IMR-90 (cell line): ENCODE measurements at regions not wholly inside any gene's neighbourhood (a gene's known extent, or its start where the extent isn't known, plus 50 kb on each side); places are given as distances from the start of the nearest gene placed in this dataset.

Experiments
- BHLHE40 ChIP-seq: fragments of 150-350 bp; IDR thresholded peaks from 2 replicates; pipeline ENCODE4 v1.6.1; 2016; ENCODE audit warnings: mild to moderate bottlenecking, low read depth, low read length
- CTCF ChIP-seq: conservative IDR thresholded peaks from 2 replicates; pipeline ENCODE4 v1.5.1; 2012; ENCODE audit warnings: mild to moderate bottlenecking, low read depth, low read length, improper control_type of control experiment
- MAFK ChIP-seq: IDR thresholded peaks from 2 replicates; pipeline ENCODE4 v1.6.1; 2012; ENCODE audit warnings: low read depth, low read length, improper control_type of control experiment
- MXI1 ChIP-seq: IDR thresholded peaks from 2 replicates; pipeline ENCODE4 v1.6.1; 2012; ENCODE audit warnings: low read depth, mild to moderate bottlenecking, low read length, moderate library complexity, borderline replicate concordance
- NFE2L2 ChIP-seq: fragments of 150-350 bp; IDR thresholded peaks from 2 replicates; pipeline ENCODE4 v1.6.1; 2016; ENCODE audit warnings: low read depth, mild to moderate bottlenecking, low read length
- POLR2A ChIP-seq: IDR thresholded peaks from 2 replicates; pipeline ENCODE4 v1.6.1; 2012; ENCODE audit warnings: mild to moderate bottlenecking, low read depth, low read length
- RAD21 ChIP-seq: IDR thresholded peaks from 2 replicates; pipeline ENCODE4 v1.6.1; 2012; ENCODE audit warnings: low read length, improper control_type of control experiment
- RFX5 ChIP-seq: IDR thresholded peaks from 2 replicates; pipeline ENCODE4 v1.8.0; 2012; ENCODE audit warnings: low read depth, mild to moderate bottlenecking, low read length, moderate library complexity
- USF2 ChIP-seq: fragments of 150-350 bp; IDR thresholded peaks from 2 replicates; pipeline ENCODE4 v1.6.1; 2017; ENCODE audit warnings: mild to moderate bottlenecking, antibody characterized with exemption, low read length, low read depth

GRCh38 chr2:239737144-239737463 is 288.0 kb downstream of the NDUFA10 start:
- no peak for TF ChIP-seq POLR2A
- no peak for TF ChIP-seq CTCF
- TF ChIP-seq USF2 = no peak
- TF ChIP-seq MXI1 = no peak
- TF ChIP-seq MAFK = no peak
- TF ChIP-seq RFX5 = no peak
- no peak for TF ChIP-seq BHLHE40
- no peak for TF ChIP-seq RAD21
- TF ChIP-seq NFE2L2 = no peak
